Neural cell (in vitro differentiated cells): ENCODE measurements at regions not wholly inside any gene's neighbourhood (a gene's known extent, or its start where the extent isn't known, plus 50 kb on each side); places are given as distances from the start of the nearest gene placed in this dataset.

Source experiments
- H2AFZ ChIP-seq: fragments of 200-600, 300-800 bp; sonication (generic), shearing (Covaris generic); 2 replicates; pipeline ENCODE4 v1.6.0; 2014; ENCODE audit warnings: low read depth, mild to moderate bottlenecking, antibody characterized with exemption, low read length, moderate library complexity
- H3F3A ChIP-seq: fragments of 200-600 bp; shearing (Covaris generic); 2 replicates; pipeline ENCODE4 v1.6.1; 2016; ENCODE audit warnings: mild to moderate bottlenecking, moderate library complexity, mixed read lengths, antibody characterized with exemption, low read length; ENCODE audit not compliant: insufficient read depth, poor library complexity, severe bottlenecking
- H3K27ac ChIP-seq: fragments of 200-600, 300-800 bp; sonication (generic), shearing (Covaris generic); 2 replicates; pipeline ENCODE4 v1.5.1; 2014; ENCODE audit warnings: mild to moderate bottlenecking, low read length, moderate library complexity
- H3K27me3 ChIP-seq: fragments of 300-800, 200-600 bp; sonication (generic), shearing (Covaris generic); 2 replicates; pipeline ENCODE4 v1.6.0; 2014; ENCODE audit warnings: mild to moderate bottlenecking, low read depth, low read length, moderate library complexity; ENCODE audit not compliant: insufficient read depth
- H3K36me3 ChIP-seq: fragments of 300-800, 200-600 bp; sonication (generic), shearing (Covaris generic); 2 replicates; pipeline ENCODE4 v1.5.1; 2014; ENCODE audit warnings: mild to moderate bottlenecking, antibody characterized with exemption, low read length, moderate library complexity; ENCODE audit not compliant: insufficient read depth
- H3K4me2 ChIP-seq: fragments of 300-800, 200-600 bp; sonication (generic), shearing (Covaris generic); 2 replicates; pipeline ENCODE4 v1.6.0; 2014; ENCODE audit warnings: mild to moderate bottlenecking, low read length
- H3K4me3 ChIP-seq: fragments of 300-800, 200-600 bp; sonication (generic), shearing (Covaris generic); 2 replicates; pipeline ENCODE4 v1.5.1; 2014; ENCODE audit warnings: mild to moderate bottlenecking, low read length, moderate library complexity
- H3K79me2 ChIP-seq: fragments of 200-600 bp; shearing (Covaris generic); replicated peaks from 2 replicates; pipeline ENCODE4 v1.6.0; 2014; ENCODE audit warnings: mild to moderate bottlenecking, low read length, moderate library complexity; ENCODE audit not compliant: insufficient read depth
- H3K9ac ChIP-seq: fragments of 300-800, 200-600 bp; sonication (generic), shearing (Covaris generic); 2 replicates; pipeline ENCODE4 v1.6.1; 2016; ENCODE audit warnings: mild to moderate bottlenecking, low read length, mixed read lengths
- H3K9me2 ChIP-seq: fragments of 200-600 bp; shearing (Covaris generic); 2 replicates; pipeline ENCODE4 v1.6.1; 2016; ENCODE audit warnings: mild to moderate bottlenecking, low read length, mixed read lengths; ENCODE audit not compliant: insufficient read depth
- H3K9me3 ChIP-seq: fragments of 200-600, 300-800 bp; sonication (generic), shearing (Covaris generic); 2 replicates; pipeline ENCODE4 v1.6.1; 2016; ENCODE audit warnings: mild to moderate bottlenecking, mixed run types, low read length, moderate library complexity, mixed read lengths
- H4K20me1 ChIP-seq: fragments of 200-600 bp; shearing (Covaris generic); 2 replicates; pipeline ENCODE4 v1.6.1; 2016; ENCODE audit warnings: mild to moderate bottlenecking, mixed run types; ENCODE audit not compliant: insufficient read depth
- CTCF ChIP-seq: fragments of 450-650 bp; IDR thresholded peaks from 2 replicates; pipeline ENCODE4 v1.5.1; 2014; ENCODE audit warnings: antibody characterized with exemption, mild to moderate bottlenecking, moderate library complexity; ENCODE audit not compliant: poor library complexity, severe bottlenecking
- EP300 ChIP-seq: fragments of 450-650 bp; conservative IDR thresholded peaks from 2 replicates; pipeline ENCODE4 v1.6.1; 2014; ENCODE audit warnings: antibody characterized with exemption, mild to moderate bottlenecking, moderate library complexity; ENCODE audit not compliant: poor library complexity, severe bottlenecking
- EZH2 ChIP-seq: fragments of 200-600, 300-800 bp; shearing (Covaris generic), sonication (generic); IDR thresholded peaks from 2 replicates; pipeline ENCODE4 v1.6.1; 2014; ENCODE audit warnings: antibody characterized with exemption, low read length, borderline replicate concordance, mild to moderate bottlenecking; ENCODE audit not compliant: insufficient read depth, poor library complexity, severe bottlenecking
- MXI1 ChIP-seq: fragments of 450-650 bp; conservative IDR thresholded peaks from 2 replicates; pipeline ENCODE4 v1.6.1; 2014; ENCODE audit warnings: antibody characterized with exemption, mild to moderate bottlenecking; ENCODE audit not compliant: poor library complexity, severe bottlenecking
- POLR2AphosphoS5 ChIP-seq: IDR thresholded peaks from 2 replicates; pipeline ENCODE4 v1.6.1; 2012
- RAD21 ChIP-seq: fragments of 450-650 bp; conservative IDR thresholded peaks from 2 replicates; pipeline ENCODE4 v1.6.1; 2014; ENCODE audit warnings: antibody characterized with exemption, mild to moderate bottlenecking, moderate library complexity
- REST ChIP-seq: IDR thresholded peaks from 2 replicates; pipeline ENCODE4 v1.6.1; 2012; ENCODE audit warnings: borderline replicate concordance
- SMC3 ChIP-seq: fragments of 450-650 bp; conservative IDR thresholded peaks from 2 replicates; pipeline ENCODE4 v1.6.1; 2014; ENCODE audit warnings: antibody characterized with exemption, mild to moderate bottlenecking, moderate library complexity; ENCODE audit not compliant: poor library complexity
- TAF1 ChIP-seq: IDR thresholded peaks from 2 replicates; pipeline ENCODE4 v1.6.1; 2012; ENCODE audit warnings: low read depth

DNA sequence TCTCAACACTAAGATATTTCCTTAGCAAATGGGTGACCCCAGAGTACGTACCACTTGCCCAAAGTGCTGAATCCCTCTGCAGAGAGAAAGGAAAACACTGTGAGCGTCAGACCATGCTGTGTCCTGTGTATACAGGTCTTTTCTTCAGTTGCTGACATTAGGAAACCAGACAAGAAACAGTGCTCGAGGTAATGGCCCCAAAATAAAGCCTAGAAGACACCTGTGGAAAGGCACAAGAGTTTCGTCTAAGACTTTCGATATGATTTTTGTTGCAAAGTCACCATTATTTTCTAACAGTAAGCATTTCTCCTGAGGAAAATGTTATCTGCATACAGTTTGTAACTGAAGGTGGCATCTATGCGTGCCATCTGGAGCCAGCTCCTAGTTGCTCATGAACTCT, 62.0 kb upstream of the SIMC1 start:
- no peaks in the 10 kb centered on the region for H3K27me3 ChIP-seq
- no peaks in the 10 kb centered on the region for H3F3A ChIP-seq
- no peak overlapping the region for H3K27ac ChIP-seq
- no peak overlapping the region for H3K9ac ChIP-seq
- no peaks in the 10 kb centered on the region for H3K9me3 ChIP-seq
- H3K79me2 ChIP-seq = no peaks in the 10 kb centered on the region
- H3K4me3 ChIP-seq = no peak overlapping the region
- no peaks in the 10 kb centered on the region for H3K9me2 ChIP-seq
- no peaks in the 10 kb centered on the region for H4K20me1 ChIP-seq
- H3K4me2 ChIP-seq = no peak overlapping the region
- no peak overlapping the region for H2AFZ ChIP-seq
- H3K36me3 ChIP-seq = no peaks in the 10 kb centered on the region
- TF ChIP-seq TAF1 (no peak), MXI1 (no peak), RAD21 (no peak)

GRCh38 chr5:176178789-176179188, 59.4 kb upstream of the SIMC1 start:
- TF ChIP-seq MXI1 (no peak), REST (no peak), TAF1 (no peak), CTCF (no peak), POLR2AphosphoS5 (no peak), EZH2 (no peak), RAD21 (no peak), SMC3 (no peak), EP300 (no peak)
- H4K20me1 ChIP-seq = no peaks in the 10 kb centered on the region

DNA sequence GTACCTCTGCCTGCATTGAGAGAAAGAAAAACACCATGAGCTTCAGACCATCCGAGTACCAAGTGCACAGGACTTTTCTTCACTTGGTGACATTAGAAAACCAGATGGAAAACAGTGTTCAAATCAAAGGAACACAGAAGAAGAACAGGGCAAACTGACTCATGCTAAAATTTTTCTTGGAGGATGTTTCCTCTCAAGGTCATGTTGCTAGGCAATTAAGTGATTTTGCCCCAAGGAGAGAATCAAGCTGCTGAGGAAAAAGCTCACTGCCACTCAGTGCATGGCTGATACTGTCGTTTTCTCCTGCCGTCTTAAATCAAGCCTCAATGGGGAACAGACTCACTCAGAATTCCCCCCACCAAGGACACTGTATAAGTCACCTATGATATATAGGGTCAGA, 57.9 kb upstream of the SIMC1 start:
- peak overlapping the region; percentile 44 for H3K4me2 ChIP-seq
- no peaks in the 10 kb centered on the region for H3K79me2 ChIP-seq
- H3K9me2 ChIP-seq = no peaks in the 10 kb centered on the region
- no peak overlapping the region for H2AFZ ChIP-seq
- H3K27ac ChIP-seq = peak overlapping the region; percentile 5
- H4K20me1 ChIP-seq = no peaks in the 10 kb centered on the region
- H3K9ac ChIP-seq = no peak overlapping the region
- no peaks in the 10 kb centered on the region for H3K36me3 ChIP-seq
- H3K9me3 ChIP-seq = no peaks in the 10 kb centered on the region
- no peak for TF ChIP-seq TAF1
- TF ChIP-seq POLR2AphosphoS5 = peak; percentile 12
- no peak for TF ChIP-seq EP300
- TF ChIP-seq SMC3 = no peak
- H3F3A ChIP-seq = no peaks in the 10 kb centered on the region
- no peaks in the 10 kb centered on the region for H3K27me3 ChIP-seq
- H3K4me3 ChIP-seq = peak overlapping the region; percentile 3

More at GRCh38 chr5:176178789-176179188, 59.4 kb upstream of the SIMC1 start:
- Histone ChIP-seq H3K36me3 (no peaks in the 10 kb centered on the region), H3F3A (no peaks in the 10 kb centered on the region), H3K79me2 (no peaks in the 10 kb centered on the region), H3K4me2 (no peak overlapping the region), H2AFZ (no peak overlapping the region), H3K27ac (no peak overlapping the region), H3K4me3 (no peak overlapping the region), H3K9me2 (no peaks in the 10 kb centered on the region), H3K27me3 (no peaks in the 10 kb centered on the region), H3K9me3 (no peaks in the 10 kb centered on the region), H3K9ac (no peak overlapping the region)
